Mammary epithelial cell (primary cell): ENCODE measurements at regions not wholly inside any gene's neighbourhood (a gene's known extent, or its start where the extent isn't known, plus 50 kb on each side); places are given as distances from the start of the nearest gene placed in this dataset.

Experiments
- EZH2 ChIP-seq: IDR thresholded peaks from 2 replicates; pipeline ENCODE4 v1.6.1; 2012; ENCODE audit warnings: low read length, inconsistent platforms, borderline replicate concordance
- TF ChIP-seq, protein P1 (sequence below), 2 donors: IDR thresholded peaks in 1 of 2; conservative IDR thresholded peaks in 1 of 2; 2 replicates each; pipeline ENCODE4 v1.5.1; 2011 to 2012; ENCODE audit warnings: inconsistent platforms in 2 of 2, low read length in 2 of 2, mild to moderate bottlenecking in 2 of 2, control low read depth in 1 of 2, low read depth in 1 of 2; ENCODE audit not compliant: insufficient read depth in 1 of 2; ENCODE audit errors: extremely low read depth in 1 of 2

DNA sequence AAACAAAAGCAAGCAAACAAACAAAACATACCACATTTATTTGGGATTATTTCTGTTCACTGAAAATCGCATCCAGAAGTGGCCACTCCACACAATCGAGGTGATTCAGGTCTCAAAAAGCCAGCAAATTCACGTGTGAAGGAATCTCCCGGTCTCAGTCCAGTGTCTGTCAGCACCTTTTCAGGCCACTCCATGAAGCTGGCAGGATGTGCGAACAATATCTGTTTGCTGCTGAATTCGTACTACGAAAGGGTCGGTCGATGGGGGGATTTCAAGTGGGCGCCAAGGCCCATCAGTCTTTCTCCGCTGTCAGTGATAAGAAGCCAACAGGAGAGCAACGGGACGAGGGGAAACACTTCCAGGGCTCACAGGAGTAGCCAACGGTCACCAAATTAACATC is 505.1 kb downstream of the IRX1 start:
- no peak for TF ChIP-seq EZH2
- TF ChIP-seq, protein P1, sequence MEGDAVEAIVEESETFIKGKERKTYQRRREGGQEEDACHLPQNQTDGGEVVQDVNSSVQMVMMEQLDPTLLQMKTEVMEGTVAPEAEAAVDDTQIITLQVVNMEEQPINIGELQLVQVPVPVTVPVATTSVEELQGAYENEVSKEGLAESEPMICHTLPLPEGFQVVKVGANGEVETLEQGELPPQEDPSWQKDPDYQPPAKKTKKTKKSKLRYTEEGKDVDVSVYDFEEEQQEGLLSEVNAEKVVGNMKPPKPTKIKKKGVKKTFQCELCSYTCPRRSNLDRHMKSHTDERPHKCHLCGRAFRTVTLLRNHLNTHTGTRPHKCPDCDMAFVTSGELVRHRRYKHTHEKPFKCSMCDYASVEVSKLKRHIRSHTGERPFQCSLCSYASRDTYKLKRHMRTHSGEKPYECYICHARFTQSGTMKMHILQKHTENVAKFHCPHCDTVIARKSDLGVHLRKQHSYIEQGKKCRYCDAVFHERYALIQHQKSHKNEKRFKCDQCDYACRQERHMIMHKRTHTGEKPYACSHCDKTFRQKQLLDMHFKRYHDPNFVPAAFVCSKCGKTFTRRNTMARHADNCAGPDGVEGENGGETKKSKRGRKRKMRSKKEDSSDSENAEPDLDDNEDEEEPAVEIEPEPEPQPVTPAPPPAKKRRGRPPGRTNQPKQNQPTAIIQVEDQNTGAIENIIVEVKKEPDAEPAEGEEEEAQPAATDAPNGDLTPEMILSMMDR (conservative IDR thresholded peaks at IDR 0.05 in 1 of 2, IDR thresholded peaks at IDR 0.05 in 1 of 2; ENCODE audit: extremely low read depth in 1 of 2, insufficient read depth in 1 of 2, low read depth in 1 of 2, low read length in 2 of 2), result no peak
